GM18505 (cell line): ENCODE measurements at regions not wholly inside any gene's neighbourhood (a gene's known extent, or its start where the extent isn't known, plus 50 kb on each side); places are given as distances from the start of the nearest gene placed in this dataset.
"Not testable (repeated sequence)": the region's sequence is repeated elsewhere in the genome, so short reads cannot be mapped to it uniquely, and the experiment has no call there.

Experiments
- ATAC-seq: cut with Tn5 transposase; IDR thresholded peaks from one replicate; pipeline ENCODE4 v1.9.1; 2021; ENCODE audit not compliant: unreplicated experiment
- POLR2A ChIP-seq: IDR thresholded peaks from 4 replicates; pipeline ENCODE4 v1.6.1; 2011; ENCODE audit warnings: borderline replicate concordance; ENCODE audit not compliant: insufficient read depth, insufficient read length; ENCODE audit errors: extremely low read depth

GRCh38 chr5:98391921-98392625, 381.4 kb upstream of the RGMB start:
- no peak for TF ChIP-seq POLR2A
- no peak for ATAC-seq

DNA sequence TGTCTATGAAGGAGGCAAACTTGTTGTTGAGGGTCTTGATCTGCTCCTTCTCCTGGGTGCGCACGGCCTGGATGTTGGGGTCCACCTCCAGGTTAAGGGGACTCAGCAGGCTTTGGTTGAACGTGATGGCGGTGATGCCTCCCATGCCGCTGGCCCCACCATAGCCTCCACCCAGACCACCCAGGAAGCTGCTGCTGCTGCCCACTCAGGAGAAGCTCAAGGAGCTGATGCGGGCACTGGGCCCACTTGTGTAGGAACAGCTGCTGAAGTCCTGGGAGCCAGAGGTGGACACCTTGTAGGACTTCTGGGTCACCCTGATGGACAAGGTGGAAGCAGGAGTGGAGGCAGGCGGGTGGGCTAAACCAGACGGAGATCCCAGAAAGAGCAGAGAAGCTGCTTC, 380.3 kb upstream of the RGMB start:
- ATAC-seq: not testable (repeated sequence)

- no peak for TF ChIP-seq POLR2A
- ATAC-seq: no peak
Measured at GRCh38 chr5:98397081-98397480, 376.4 kb upstream of the RGMB start.

DNA sequence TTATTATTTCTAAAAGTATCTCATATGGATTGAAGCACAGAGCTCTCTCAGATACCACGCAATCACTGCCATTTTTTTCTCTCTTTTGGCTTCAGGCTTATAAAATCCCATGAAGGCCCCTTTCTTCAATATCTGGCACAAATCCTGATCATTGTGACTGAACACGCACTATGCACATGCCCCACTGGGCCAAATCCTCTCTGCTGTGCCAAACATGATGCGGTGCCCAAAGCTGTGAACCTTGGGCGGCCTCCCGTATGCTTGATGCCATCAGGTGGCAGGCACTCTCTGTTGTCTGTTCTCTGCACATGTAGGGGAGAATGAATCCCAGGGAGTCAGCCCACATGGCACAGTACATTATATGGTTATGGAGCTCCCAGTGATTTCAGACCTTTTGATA, 375.0 kb upstream of the RGMB start:
- no peak for TF ChIP-seq POLR2A
- ATAC-seq: no peak

GRCh38 chr5:98401656-98402055, 371.8 kb upstream of the RGMB start:
- no peak for ATAC-seq
- no peak for TF ChIP-seq POLR2A

DNA sequence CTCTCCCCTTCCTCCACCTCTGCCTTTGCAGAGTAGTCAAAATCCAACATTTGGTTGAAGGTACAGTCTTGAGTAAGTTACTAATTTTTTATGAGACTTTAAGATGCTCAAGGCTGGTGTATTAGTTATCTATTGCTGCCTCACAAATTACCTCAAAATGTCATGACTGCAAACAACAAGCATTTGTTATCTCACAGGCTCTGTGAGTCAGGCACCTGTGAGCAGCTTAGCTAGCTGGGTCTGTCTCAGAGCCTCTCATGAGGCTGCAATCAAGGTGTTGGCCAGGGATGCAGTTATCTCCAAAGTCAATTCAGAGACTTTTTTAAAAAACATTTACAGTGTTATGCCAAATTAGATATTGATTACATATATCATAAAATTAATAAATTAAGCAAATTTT, 371.3 kb upstream of the RGMB start:
- TF ChIP-seq POLR2A: no peak

GRCh38 chr5:98403131-98403530, 370.3 kb upstream of the RGMB start:
- ATAC-seq: no peak
- TF ChIP-seq POLR2A: no peak

More for the DNA sequence above, 371.3 kb upstream of the RGMB start:
- ATAC-seq: no peak

- ATAC-seq: no peak
- TF ChIP-seq POLR2A: no peak
Measured at GRCh38 chr5:98414938-98415337, 358.5 kb upstream of the RGMB start.

- TF ChIP-seq POLR2A: no peak
- ATAC-seq: no peak
Measured at GRCh38 chr5:98415663-98416062, 357.8 kb upstream of the RGMB start.

DNA sequence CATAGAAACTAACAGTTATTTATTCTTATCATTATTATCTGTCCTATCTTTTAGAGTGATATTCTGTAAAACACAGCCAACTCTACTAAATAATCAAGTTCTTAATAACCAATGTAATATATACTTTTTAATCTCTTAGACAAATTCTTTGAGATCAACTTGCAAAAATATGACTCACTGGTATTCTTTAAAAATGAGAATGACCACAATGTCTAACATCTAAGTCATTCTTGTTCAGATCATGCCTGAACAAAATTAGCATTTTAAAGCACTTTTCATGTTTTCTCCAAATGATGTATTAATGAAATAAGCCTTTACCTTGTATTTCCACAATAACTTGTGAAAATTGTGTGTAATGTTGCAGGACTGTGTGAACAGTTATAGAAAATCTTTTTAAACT, 356.9 kb upstream of the RGMB start:
- no peak for ATAC-seq
- no peak for TF ChIP-seq POLR2A

DNA sequence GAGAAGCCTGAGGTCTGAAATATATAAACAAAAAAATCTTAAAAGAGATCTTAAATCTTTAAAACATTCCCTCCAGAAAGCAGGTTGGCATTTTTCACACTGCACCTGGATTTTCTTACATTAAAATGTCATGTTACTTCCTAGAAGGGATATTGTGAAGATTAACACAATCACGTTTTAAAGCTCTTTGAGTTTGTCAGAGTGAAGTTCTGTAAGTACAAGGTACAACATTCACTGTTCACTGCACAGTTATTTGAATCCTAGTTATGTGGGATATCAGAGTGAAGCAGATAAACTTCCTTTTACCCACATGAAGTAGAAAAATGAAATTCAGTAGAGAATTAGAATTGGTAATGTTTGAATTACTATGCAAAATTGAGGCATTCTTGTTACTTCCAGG, 353.6 kb upstream of the RGMB start:
- no peak for TF ChIP-seq POLR2A
- no peak for ATAC-seq

DNA sequence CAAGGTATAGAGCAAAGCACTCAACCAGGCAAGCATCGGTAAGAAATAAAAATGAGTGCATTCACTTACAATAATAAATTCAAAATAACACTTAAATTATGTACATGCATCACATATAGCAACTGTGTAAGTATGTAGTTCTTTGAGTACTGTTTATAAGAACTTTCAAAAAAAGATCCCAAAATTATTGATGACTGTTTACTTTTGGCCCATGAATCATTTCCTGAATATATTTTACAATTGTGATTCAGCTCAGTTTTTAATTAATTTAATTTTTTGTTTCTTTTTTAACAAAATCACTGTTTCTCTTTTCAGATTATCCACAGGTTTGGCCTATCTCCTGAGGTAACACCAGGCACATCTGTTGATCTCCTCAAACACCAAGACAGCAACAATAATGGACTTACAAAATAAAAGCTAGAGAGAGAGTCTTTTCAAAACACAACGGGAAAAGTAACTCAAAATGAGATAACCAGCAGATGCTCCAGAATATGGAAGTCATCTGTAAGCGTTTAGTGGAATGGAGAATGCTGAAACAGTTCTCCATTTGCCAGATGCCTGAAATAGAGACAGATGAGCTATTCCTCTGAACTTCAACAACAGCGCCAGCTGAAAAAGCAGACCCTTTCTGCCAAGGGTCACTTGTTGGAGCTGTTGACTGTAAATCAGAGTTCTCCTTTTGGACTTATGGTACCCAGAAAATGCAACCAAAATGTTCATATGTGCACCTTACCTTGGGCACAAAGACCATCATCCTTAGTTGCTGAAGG, 348.6 kb upstream of the RGMB start:
- TF ChIP-seq POLR2A: no peak
- ATAC-seq: no peak

GRCh38 chr5:98425640-98426039, 347.8 kb upstream of the RGMB start:
- ATAC-seq: no peak
- no peak for TF ChIP-seq POLR2A

GRCh38 chr5:98428806-98429205, 344.7 kb upstream of the RGMB start:
- peak; percentile 73 for ATAC-seq
- no peak for TF ChIP-seq POLR2A
